ENCODE measurements at regions not wholly inside any gene's neighbourhood (a gene's known extent, or its start where the extent isn't known, plus 50 kb on each side); places are given as distances from the start of the nearest gene placed in this dataset.

DNA sequence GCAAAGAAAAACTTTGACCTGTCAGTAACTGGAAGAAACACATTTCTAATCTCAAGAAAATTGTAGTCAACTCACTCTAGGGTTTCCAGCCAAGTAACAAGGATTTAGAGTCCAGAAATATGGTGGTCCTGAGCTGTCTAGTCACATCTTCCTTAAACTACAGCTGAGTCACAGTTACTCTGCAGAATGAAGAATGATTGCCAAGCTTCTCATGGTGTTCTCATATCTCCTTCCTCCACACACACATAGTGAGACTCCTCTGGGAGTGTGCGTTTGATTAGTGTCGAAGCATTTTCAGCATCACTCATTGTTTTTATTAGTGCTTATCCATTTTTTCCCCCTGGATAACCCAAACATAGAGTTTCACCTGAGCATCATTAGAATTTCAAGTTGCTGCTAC is 93.1 kb upstream of the CXCL12 start:
- no peak overlapping the region for H3K4me3 Mint-ChIP-seq
- no peak overlapping the region for H3K27ac Mint-ChIP-seq
- intact Hi-C loops (cut with DNase I, micrococcal nuclease), result no loop called here
- DNase-seq (no peak), ATAC-seq (no peak)
- ChIA-PET POLR2A (no interaction called here), CTCF (no interaction called here)
- peaks cover 3% of the 10 kb centered on the region for H3K9me3 Mint-ChIP-seq (ENCODE audit: low read depth)
- no peaks in the 10 kb centered on the region for H3K36me3 Mint-ChIP-seq (ENCODE audit: low read depth)
- no peaks in the 10 kb centered on the region for H3K4me1 Mint-ChIP-seq
- peaks cover 3% of the 10 kb centered on the region for H3K27me3 Mint-ChIP-seq

DNA sequence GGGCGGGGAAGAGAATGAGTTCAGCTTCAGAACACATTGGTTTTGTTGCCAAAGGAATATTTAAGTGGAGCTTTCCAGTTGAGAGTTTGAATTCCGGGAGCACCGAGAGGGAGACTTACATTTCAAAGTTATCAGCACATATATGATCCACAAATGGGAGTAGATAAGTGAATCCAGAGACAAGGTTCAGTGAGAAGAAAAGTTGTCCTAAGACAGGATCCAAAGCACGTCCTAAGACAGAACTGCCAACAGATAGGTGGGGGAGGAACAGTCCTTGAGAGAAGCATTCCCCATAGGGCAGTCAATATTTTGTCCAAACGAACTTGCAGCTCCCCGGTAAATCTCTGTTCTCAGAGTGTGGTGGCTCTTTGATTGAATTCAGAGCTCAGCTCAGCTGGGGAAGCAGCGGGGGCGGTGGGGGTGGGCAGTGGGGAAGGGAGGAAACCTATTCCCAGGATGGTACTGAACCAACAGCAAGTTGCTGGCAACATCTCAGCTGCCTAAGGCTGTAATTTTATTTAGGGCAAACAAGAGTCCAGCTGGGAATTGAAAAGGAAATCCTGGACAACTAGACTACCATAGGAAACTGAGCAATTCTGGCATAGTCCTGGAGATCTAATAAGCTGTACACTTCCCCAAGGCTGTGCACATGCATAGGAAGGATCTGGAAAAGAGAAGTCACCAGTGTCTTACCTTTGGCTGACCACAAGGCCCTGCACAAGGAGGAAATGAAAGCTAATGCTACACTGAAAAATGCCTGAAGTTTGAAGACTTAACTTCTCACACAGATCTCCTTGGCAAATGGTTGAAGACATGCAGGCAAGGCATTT is 94.2 kb upstream of the CXCL12 start:
- ATAC-seq (no peak), DNase-seq (no peak)
- Mint-ChIP-seq H3K27ac (no peak overlapping the region), H3K27me3 (peaks cover 3% of the 10 kb centered on the region), H3K4me1 (no peaks in the 10 kb centered on the region), H3K9me3 (ENCODE audit: low read depth) (peaks cover 3% of the 10 kb centered on the region), H3K4me3 (no peak overlapping the region), H3K36me3 (ENCODE audit: low read depth) (no peaks in the 10 kb centered on the region)
- ChIA-PET POLR2A (no interaction called here), CTCF (no interaction called here)
- intact Hi-C loops (cut with DNase I, micrococcal nuclease), result no loop called here

DNA sequence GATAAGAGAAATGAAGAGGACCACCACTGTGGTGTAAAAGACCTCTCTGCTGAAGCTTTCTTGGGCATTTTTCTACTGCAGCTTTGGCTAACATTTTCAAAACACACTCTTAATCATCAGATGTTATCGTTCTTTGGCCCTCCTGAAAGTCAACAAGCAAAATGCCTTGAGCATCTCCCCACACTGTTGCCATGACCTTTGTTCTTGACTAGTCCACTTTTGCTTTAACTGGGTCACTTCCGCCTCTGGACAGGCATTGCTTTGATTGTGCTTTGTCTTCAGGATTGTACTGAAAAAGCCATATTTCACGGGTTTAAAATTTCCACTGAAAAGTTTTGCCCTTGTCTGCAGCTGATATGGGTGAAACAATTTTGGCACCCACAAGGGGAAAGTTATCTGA is 107.8 kb upstream of the CXCL12 start:
- no peak overlapping the region for H3K4me3 Mint-ChIP-seq
- ATAC-seq (no peak), DNase-seq (no peak)
- peaks cover 9% of the 10 kb centered on the region for H3K9me3 Mint-ChIP-seq (ENCODE audit: low read depth)
- ChIA-PET CTCF (no interaction called here), POLR2A (no interaction called here)
- H3K27me3 Mint-ChIP-seq, result peaks cover 6% of the 10 kb centered on the region
- H3K4me1 Mint-ChIP-seq, result no peaks in the 10 kb centered on the region
- intact Hi-C loops (cut with DNase I, micrococcal nuclease), result no loop called here
- no peak overlapping the region for H3K27ac Mint-ChIP-seq
- H3K36me3 Mint-ChIP-seq (ENCODE audit: low read depth), result no peaks in the 10 kb centered on the region

DNA sequence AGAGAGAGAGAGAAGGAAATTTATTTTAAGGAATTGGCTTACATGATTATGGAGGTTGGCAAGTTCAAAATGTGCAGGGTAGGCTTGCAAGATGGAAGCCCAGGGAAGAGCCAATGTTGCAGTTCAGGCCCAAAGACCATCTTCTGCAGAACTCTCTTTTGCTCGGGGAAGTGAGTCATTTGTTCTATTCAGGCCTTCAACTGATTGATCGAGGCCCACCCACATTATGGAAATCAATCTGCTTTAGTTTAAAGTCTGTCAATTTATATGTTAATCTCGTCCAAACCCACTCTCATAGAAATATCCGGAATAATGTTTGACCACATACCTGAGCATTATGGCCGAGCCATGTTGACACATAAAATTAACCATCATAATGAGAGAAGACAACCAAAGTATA is 113.3 kb upstream of the CXCL12 start:
- no peaks in the 10 kb centered on the region for H3K36me3 Mint-ChIP-seq (ENCODE audit: low read depth)
- intact Hi-C loops (cut with DNase I, micrococcal nuclease), result no loop called here

DNA sequence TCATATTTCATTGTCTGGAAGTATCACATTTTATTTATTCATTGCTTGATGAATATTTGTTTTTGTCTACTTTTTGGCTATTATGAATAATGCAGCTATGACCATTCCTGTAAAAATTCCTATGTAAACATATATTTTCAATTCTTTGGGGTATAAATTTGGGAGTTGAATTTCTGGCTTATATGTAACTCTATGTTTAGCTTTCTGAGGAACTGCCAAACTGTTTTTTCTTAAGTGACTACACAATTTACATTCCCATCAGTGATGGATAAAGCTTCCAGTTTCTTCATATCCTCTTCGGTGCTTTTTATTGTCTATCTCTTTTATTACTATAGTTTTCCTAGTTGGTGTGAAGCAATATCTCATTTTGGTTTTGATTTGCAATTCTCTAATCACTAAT is 115.6 kb upstream of the CXCL12 start:
- POLR2A ChIA-PET, result no interaction called here
- Mint-ChIP-seq H3K27me3 (no peaks in the 10 kb centered on the region), H3K27ac (no peak overlapping the region), H3K4me3 (no peak overlapping the region), H3K4me1 (no peaks in the 10 kb centered on the region), H3K36me3 (ENCODE audit: low read depth) (no peaks in the 10 kb centered on the region), H3K9me3 (ENCODE audit: low read depth) (no peaks in the 10 kb centered on the region)
- no peak for DNase-seq
- intact Hi-C loops (cut with DNase I, micrococcal nuclease), result no loop called here
- ATAC-seq, result no peak
- CTCF ChIA-PET, result no interaction called here

More for the DNA sequence above, 113.3 kb upstream of the CXCL12 start:
- H3K27me3 Mint-ChIP-seq, result no peaks in the 10 kb centered on the region
- no peak overlapping the region for H3K27ac Mint-ChIP-seq
- no peak overlapping the region for H3K4me3 Mint-ChIP-seq
- H3K4me1 Mint-ChIP-seq, result no peaks in the 10 kb centered on the region
- ChIA-PET POLR2A (no interaction called here), CTCF (no interaction called here)
- no peaks in the 10 kb centered on the region for H3K9me3 Mint-ChIP-seq (ENCODE audit: low read depth)
- DNase-seq, result no peak
- no peak for ATAC-seq

DNA sequence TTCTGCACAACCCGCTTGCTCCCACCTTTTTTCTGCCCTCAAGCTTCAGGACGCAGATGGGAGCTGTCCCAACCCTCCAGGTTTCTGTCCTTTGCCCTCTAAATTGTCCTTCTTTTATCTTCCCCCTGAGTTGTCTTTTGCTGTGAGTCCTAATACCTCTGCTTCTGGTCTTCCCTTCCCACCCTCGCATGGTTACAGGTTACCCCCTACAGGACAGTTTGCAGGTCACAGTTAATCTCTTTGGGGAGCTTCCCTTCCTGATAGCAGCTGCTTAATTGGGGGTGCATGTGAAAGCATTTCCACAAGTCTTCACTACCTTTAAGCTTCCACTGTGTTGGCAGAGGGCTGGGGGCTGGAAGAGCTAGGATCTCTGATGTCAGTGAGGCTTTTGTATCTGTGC is 121.5 kb upstream of the CXCL12 start:
- intact Hi-C loops (cut with DNase I, micrococcal nuclease), result no loop called here
- POLR2A ChIA-PET, result no interaction called here

DNA sequence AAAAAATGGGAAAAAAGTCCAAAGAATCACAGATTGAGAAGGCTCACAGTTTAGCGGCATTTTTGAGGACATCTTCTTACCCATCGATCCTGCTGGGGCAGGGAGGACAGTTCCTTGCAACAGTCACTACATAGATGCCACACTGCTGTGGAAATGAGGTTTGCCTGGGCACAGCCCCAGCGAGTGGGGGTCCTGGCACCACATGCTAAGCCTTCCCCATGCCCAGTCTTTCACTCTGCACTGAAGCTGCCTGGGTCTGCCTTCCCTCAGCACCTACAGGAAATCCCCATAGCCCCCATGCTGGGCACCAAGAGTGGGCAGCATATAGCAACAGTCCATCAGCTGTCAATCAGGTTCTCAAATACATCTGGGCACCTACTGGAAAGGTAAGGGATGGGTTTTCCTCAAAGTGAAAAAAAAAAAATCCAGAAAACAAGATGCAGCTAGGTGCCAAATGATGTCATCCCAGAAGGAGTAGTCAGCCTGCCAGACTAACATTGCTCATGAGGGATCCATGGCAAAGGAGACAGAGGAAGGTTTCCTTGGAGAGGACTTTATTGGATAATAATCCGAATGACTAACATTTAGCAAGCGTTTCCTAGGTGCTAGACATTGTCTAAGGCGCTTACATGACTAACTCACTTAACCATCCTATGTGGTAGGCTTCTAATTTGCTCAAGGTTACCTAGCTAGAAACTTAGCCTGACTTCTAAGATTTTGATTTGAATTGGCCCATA is 125.7 kb upstream of the CXCL12 start:
- DNase-seq (no peak), ATAC-seq (no peak)
- Mint-ChIP-seq H3K4me3 (no peak overlapping the region), H3K36me3 (ENCODE audit: low read depth) (no peaks in the 10 kb centered on the region), H3K4me1 (no peaks in the 10 kb centered on the region), H3K27ac (no peak overlapping the region), H3K9me3 (ENCODE audit: low read depth) (no peaks in the 10 kb centered on the region), H3K27me3 (peaks cover 3% of the 10 kb centered on the region)
- ChIA-PET POLR2A (no interaction called here), CTCF (no interaction called here)
- intact Hi-C loops (cut with DNase I, micrococcal nuclease), result no loop called here

More for the DNA sequence above, 121.5 kb upstream of the CXCL12 start:
- no peak for DNase-seq
- H3K4me1 Mint-ChIP-seq, result no peaks in the 10 kb centered on the region
- no peak overlapping the region for H3K4me3 Mint-ChIP-seq
- CTCF ChIA-PET, result no interaction called here
- H3K27ac Mint-ChIP-seq, result no peak overlapping the region
- H3K27me3 Mint-ChIP-seq, result peaks cover 3% of the 10 kb centered on the region
- no peak for ATAC-seq
- H3K9me3 Mint-ChIP-seq (ENCODE audit: low read depth), result no peaks in the 10 kb centered on the region
- H3K36me3 Mint-ChIP-seq (ENCODE audit: low read depth), result no peaks in the 10 kb centered on the region

DNA sequence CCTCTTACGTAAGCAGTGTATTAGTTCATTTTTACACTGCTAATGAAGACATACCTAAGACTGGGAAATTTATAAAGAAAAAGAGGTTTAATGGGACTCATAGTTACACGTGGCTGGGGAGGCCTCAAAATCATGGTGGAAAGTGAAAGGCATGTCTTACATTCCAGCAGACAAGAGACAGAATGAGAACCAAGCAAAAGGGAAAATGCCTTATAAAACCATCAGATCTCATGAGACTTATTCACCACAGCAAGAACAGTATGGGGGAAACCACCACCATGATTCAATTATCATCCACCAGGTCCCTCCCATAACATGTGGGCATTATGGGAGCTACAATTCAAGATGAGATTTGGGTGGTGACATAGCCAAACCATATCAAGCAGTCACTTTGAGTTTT is 126.3 kb upstream of the CXCL12 start:
- Mint-ChIP-seq H3K27ac (no peak overlapping the region), H3K4me3 (no peak overlapping the region), H3K9me3 (ENCODE audit: low read depth) (no peaks in the 10 kb centered on the region), H3K27me3 (peaks cover 3% of the 10 kb centered on the region), H3K36me3 (ENCODE audit: low read depth) (no peaks in the 10 kb centered on the region), H3K4me1 (no peaks in the 10 kb centered on the region)
- intact Hi-C loops (cut with DNase I, micrococcal nuclease), result no loop called here
- POLR2A ChIA-PET, result no interaction called here
- CTCF ChIA-PET, result interaction anchor here (0.6 kb wide), 1 partner anchor 72 kb away, joined by 3 read pairs; no protein-coding TSS in a partner anchor
- no peak for DNase-seq
- no peak for ATAC-seq

DNA sequence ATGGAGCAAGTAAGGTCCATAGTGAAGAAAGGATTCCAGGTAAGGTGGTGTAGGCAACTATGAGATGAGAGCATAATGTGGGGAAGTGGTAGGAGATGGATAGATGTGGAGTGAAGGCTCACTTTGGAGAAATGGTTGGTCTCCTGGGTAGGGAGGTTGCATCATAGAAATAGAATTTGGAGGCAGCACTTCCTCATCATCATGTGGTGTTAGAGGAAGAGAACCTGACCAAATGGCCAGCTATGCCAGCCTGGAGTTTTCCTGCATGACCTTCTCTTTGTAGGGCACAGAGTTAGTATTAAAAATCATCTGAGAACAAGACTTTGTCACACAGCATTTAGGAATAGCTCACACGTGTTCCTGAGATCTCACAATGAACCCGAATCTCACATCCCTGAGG is 126.7 kb upstream of the CXCL12 start:
- Mint-ChIP-seq H3K36me3 (ENCODE audit: low read depth) (no peaks in the 10 kb centered on the region), H3K27me3 (peaks cover 3% of the 10 kb centered on the region), H3K27ac (no peak overlapping the region), H3K4me3 (no peak overlapping the region), H3K4me1 (no peaks in the 10 kb centered on the region), H3K9me3 (ENCODE audit: low read depth) (no peaks in the 10 kb centered on the region)
- DNase-seq (no peak), ATAC-seq (no peak)
- ChIA-PET POLR2A (no interaction called here), CTCF (interaction anchor here (0.6 kb wide), 1 partner anchor 72 kb away, joined by 3 read pairs; no protein-coding TSS in a partner anchor)
- intact Hi-C loops (cut with DNase I, micrococcal nuclease), result no loop called here

DNA sequence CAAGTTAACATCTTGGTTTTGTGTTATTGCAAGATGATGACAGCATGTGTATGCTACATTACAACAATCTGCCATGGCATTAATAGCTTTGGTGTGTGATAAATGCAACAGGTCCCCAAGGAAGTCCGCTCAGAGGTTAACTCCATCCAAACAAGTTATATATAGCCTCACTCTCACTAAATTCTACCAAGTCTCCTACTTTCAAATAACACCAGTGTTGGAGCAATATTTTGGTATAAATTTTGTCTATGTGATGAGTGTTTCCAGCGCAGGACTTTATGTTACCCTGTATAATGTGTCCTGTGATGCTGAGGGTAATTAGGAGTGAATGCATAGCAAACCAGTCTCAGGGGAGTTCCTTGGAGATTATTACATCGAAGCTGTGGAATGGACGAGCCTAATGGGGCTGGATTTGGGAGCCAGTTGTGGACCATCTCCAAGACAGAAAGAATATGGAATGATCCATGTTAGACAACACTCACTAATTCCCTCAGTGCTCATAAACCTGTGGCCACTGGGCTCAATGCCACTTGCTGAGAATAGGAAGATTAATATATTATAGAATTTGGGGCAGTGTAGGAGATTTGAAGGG is 127.6 kb upstream of the CXCL12 start:
- intact Hi-C loops (cut with DNase I, micrococcal nuclease), result no loop called here
- Mint-ChIP-seq H3K9me3 (ENCODE audit: low read depth) (no peaks in the 10 kb centered on the region), H3K27ac (no peak overlapping the region), H3K4me3 (no peak overlapping the region), H3K36me3 (ENCODE audit: low read depth) (no peaks in the 10 kb centered on the region), H3K27me3 (peaks cover under 1% of the 10 kb centered on the region), H3K4me1 (no peaks in the 10 kb centered on the region)
- CTCF ChIA-PET, result no interaction called here
- ATAC-seq (no peak), DNase-seq (no peak)
- POLR2A ChIA-PET, result no interaction called here

DNA sequence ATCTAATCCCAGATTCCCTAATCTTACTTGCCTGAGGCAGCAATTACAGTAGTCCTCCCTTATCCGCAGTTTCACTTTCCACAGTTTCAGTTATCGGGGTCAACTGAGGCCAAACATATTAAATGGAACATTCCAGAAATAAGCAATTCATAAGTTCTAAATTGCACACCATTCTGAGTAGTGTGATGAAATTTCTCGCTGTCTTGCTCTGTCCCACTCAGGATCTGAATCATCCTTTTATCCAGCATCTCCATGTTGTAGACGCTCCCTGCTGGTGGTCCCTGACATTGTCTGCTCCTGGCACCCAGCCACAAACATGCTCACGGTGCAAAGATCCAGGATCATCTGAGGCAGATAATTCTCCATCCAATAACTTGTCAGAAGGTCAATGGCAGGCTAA is 128.7 kb upstream of the CXCL12 start:
- no peaks in the 10 kb centered on the region for H3K4me1 Mint-ChIP-seq
- H3K4me3 Mint-ChIP-seq, result no peak overlapping the region
- H3K36me3 Mint-ChIP-seq (ENCODE audit: low read depth), result no peaks in the 10 kb centered on the region
- no peaks in the 10 kb centered on the region for H3K9me3 Mint-ChIP-seq (ENCODE audit: low read depth)
- ChIA-PET POLR2A (no interaction called here), CTCF (no interaction called here)
- ATAC-seq, result no peak
- DNase-seq, result no peak
- no peaks in the 10 kb centered on the region for H3K27me3 Mint-ChIP-seq
- no peak overlapping the region for H3K27ac Mint-ChIP-seq
- intact Hi-C loops (cut with DNase I, micrococcal nuclease), result no loop called here

DNA sequence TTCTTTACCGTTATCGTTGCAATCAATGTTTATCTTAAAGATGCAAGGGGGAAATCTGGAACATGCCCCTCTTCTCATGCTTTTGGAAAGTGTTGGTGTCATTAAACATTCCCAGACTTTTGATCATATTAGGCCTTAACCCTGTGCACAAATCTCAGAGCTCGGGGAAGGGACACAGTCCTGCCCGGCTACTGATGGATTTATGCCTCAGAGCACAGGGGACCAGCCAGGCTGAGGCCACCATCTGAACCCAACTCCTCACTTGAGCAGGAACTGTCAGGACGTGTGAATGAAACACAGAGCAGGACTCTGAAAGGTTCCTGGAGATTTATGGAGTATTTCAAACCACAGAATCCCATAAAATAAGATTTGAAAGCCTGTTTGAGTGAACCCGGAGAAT is 132.0 kb upstream of the CXCL12 start:
- H3K27me3 Mint-ChIP-seq, result no peaks in the 10 kb centered on the region

More for the DNA sequence above, 132.0 kb upstream of the CXCL12 start:
- Mint-ChIP-seq H3K36me3 (ENCODE audit: low read depth) (no peaks in the 10 kb centered on the region), H3K9me3 (ENCODE audit: low read depth) (no peaks in the 10 kb centered on the region), H3K27ac (no peak overlapping the region), H3K4me3 (no peak overlapping the region), H3K4me1 (no peaks in the 10 kb centered on the region)
- intact Hi-C loops (cut with DNase I, micrococcal nuclease), result no loop called here
- DNase-seq, result no peak
- ChIA-PET CTCF (interaction anchor here (1.5 kb wide), 1 partner anchor 47 kb away, joined by 3 read pairs; no protein-coding TSS in a partner anchor), POLR2A (no interaction called here)
- ATAC-seq, result no peak
